Mesenchymal stem cell (in vitro differentiated cells and primary cell): ENCODE measurements at regions not wholly inside any gene's neighbourhood (a gene's known extent, or its start where the extent isn't known, plus 50 kb on each side); places are given as distances from the start of the nearest gene placed in this dataset.
"Not testable (repeated sequence)": the region's sequence is repeated elsewhere in the genome, so short reads cannot be mapped to it uniquely, and the experiment has no call there.

Experiments
- DNase-seq: peaks from one replicate; pipeline ENCODE4 v3.0.0-alpha.2; 2013
- H2AFZ ChIP-seq: one replicate; pipeline ENCODE4 v1.6.1; 2013; ENCODE audit warnings: low read depth, mild to moderate bottlenecking, control low read depth, inconsistent platforms, low read length, moderate library complexity
- H2AK5ac ChIP-seq: 2 replicates; pipeline ENCODE4 v1.6.1; 2013; ENCODE audit warnings: low read length, moderate library complexity, mild to moderate bottlenecking, inconsistent platforms; ENCODE audit not compliant: severe bottlenecking
- H2BK120ac ChIP-seq: one replicate; pipeline ENCODE4 v1.6.1; 2013; ENCODE audit warnings: low read depth, mild to moderate bottlenecking, inconsistent platforms, low read length, moderate library complexity
- H2BK12ac ChIP-seq, 2 experiments: one replicate each; pipeline ENCODE4 v1.6.1; 2013; ENCODE audit warnings: inconsistent platforms in 2 of 2, low read length in 2 of 2, mild to moderate bottlenecking in 2 of 2, moderate library complexity in 2 of 2, control low read depth in 1 of 2
- H2BK15ac ChIP-seq: one replicate; pipeline ENCODE4 v1.6.1; 2013; ENCODE audit warnings: mild to moderate bottlenecking, low read depth, inconsistent platforms; ENCODE audit not compliant: poor library complexity, severe bottlenecking
- H2BK5ac ChIP-seq: 2 replicates; pipeline ENCODE4 v1.6.1; 2013; ENCODE audit warnings: low read depth, mild to moderate bottlenecking, low read length, control low read depth, inconsistent platforms; ENCODE audit not compliant: poor library complexity, severe bottlenecking
- H3K14ac ChIP-seq, 2 experiments: one replicate each; pipeline ENCODE4 v1.6.1; 2013; ENCODE audit warnings: inconsistent platforms in 2 of 2, low read length in 2 of 2, control low read depth in 1 of 2, mild to moderate bottlenecking in 1 of 2, moderate library complexity in 1 of 2
- H3K18ac ChIP-seq, 2 experiments: one replicate each; pipeline ENCODE4 v1.6.1; 2013; ENCODE audit warnings: inconsistent platforms in 2 of 2, low read length in 2 of 2, control low read depth in 1 of 2, low read depth in 1 of 2, mild to moderate bottlenecking in 1 of 2
- H3K23ac ChIP-seq, 2 experiments: one replicate each; pipeline ENCODE4 v1.6.1; 2013; ENCODE audit warnings: inconsistent platforms in 2 of 2, low read length in 2 of 2, mild to moderate bottlenecking in 2 of 2, moderate library complexity in 2 of 2, control low read depth in 1 of 2
- H3K27ac ChIP-seq: 2 replicates; pipeline ENCODE4 v1.5.1; 2013; ENCODE audit warnings: mild to moderate bottlenecking, moderate library complexity, low read length, control low read depth, inconsistent platforms; ENCODE audit not compliant: poor library complexity, severe bottlenecking
- H3K27me3 ChIP-seq, 2 experiments: 2 replicates each; pipeline versions ENCODE4 v1.6.1 to v1.7.0; 2013; ENCODE audit warnings: low read length in 2 of 2, mild to moderate bottlenecking in 2 of 2, moderate library complexity in 2 of 2, control low read depth in 1 of 2, inconsistent platforms in 1 of 2; ENCODE audit not compliant: control insufficient read depth in 1 of 2, insufficient read depth in 1 of 2
- H3K36me3 ChIP-seq, 2 experiments: 2 replicates each; pipeline versions ENCODE4 v1.6.1 to v1.7.0; 2013; ENCODE audit warnings: low read length in 2 of 2, control low read depth in 1 of 2, inconsistent platforms in 1 of 2, low read depth in 1 of 2, mild to moderate bottlenecking in 1 of 2; ENCODE audit not compliant: insufficient read depth in 2 of 2, control insufficient read depth in 1 of 2
- H3K4ac ChIP-seq, 2 experiments: one replicate each; pipeline ENCODE4 v1.6.1; 2013; ENCODE audit warnings: inconsistent platforms in 2 of 2, low read length in 2 of 2, mild to moderate bottlenecking in 2 of 2, moderate library complexity in 2 of 2, control low read depth in 1 of 2, low read depth in 1 of 2
- H3K4me1 ChIP-seq: 2 replicates; pipeline ENCODE4 v1.6.1; 2013; ENCODE audit warnings: low read depth, low read length, control low read depth; ENCODE audit not compliant: control insufficient read depth, insufficient read depth
- H3K4me2 ChIP-seq: 2 replicates; pipeline ENCODE4 v1.6.1; 2013; ENCODE audit warnings: low read length, mild to moderate bottlenecking, inconsistent platforms; ENCODE audit not compliant: poor library complexity, severe bottlenecking
- H3K4me3 ChIP-seq, 2 experiments: 2 replicates each; pipeline versions ENCODE4 v1.5.1 to v1.7.0; 2013; ENCODE audit warnings: low read length in 2 of 2, mild to moderate bottlenecking in 2 of 2, control low read depth in 1 of 2, low read depth in 1 of 2; ENCODE audit not compliant: insufficient read depth in 1 of 2
- H3K79me1 ChIP-seq: replicated peaks from 2 replicates; pipeline ENCODE4 v1.6.1; 2013; ENCODE audit warnings: mild to moderate bottlenecking, control low read depth, low read length, inconsistent platforms; ENCODE audit not compliant: poor library complexity, severe bottlenecking
- H3K9ac ChIP-seq: 2 replicates; pipeline ENCODE4 v1.7.0; 2013; ENCODE audit warnings: mild to moderate bottlenecking, low read length, moderate library complexity
- H3K9me3 ChIP-seq: 2 replicates; pipeline ENCODE4 v1.7.0; 2013; ENCODE audit warnings: mild to moderate bottlenecking, low read length; ENCODE audit not compliant: control insufficient read depth
- H4K8ac ChIP-seq: one replicate; pipeline ENCODE4 v1.6.1; 2013; ENCODE audit warnings: inconsistent platforms, mild to moderate bottlenecking, low read length, moderate library complexity
- H4K91ac ChIP-seq: one replicate; pipeline ENCODE4 v1.6.1; 2013; ENCODE audit warnings: mild to moderate bottlenecking, low read length, inconsistent platforms
- WGBS: methylation state at CpG from one replicate; pipeline ENCODE4 v1.1.7; 2013; ENCODE audit warnings: mixed read lengths; 5-methylcytosine and 5-hydroxymethylcytosine counted together

DNA sequence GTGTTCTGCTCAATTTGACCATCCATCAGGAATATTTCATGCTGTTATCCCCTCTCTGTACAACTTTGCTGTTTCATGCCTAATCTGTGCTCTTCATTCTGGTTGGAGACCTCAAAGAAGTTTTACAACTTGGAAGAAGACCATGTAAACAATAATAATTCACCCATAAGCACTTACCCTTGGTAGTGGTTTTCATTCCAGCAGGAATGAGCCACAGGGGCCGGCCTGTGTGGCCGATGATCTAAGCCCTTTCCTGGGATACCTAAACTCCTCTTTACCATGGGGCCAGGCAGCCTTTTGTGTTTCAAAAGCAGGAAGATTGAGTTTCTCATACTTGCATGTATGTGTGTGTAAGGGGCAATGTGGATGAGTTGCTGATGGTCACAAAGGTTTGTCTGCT is 165.0 kb downstream of the FGF1 start:
- no peaks in the 10 kb centered on the region for H3K27me3 ChIP-seq
- no peak overlapping the region for H3K4ac ChIP-seq
- H3K4me3 ChIP-seq: no peak overlapping the region
- no peaks in the 10 kb centered on the region for H3K79me1 ChIP-seq
- no peaks in the 10 kb centered on the region for H3K36me3 ChIP-seq
- H3K18ac ChIP-seq: peak overlapping the region in 1 of 2 experiments; percentile 75
- peak overlapping the region; percentile 27 for H2AFZ ChIP-seq
- no peak overlapping the region for H3K4me2 ChIP-seq
- no peak overlapping the region for H2BK5ac ChIP-seq
- H3K27ac ChIP-seq: peak overlapping the region; percentile 71
- H2AK5ac ChIP-seq: no peak overlapping the region
- no peak overlapping the region for H2BK120ac ChIP-seq
- DNase-seq: peak; percentile 75
- no peak overlapping the region for H4K8ac ChIP-seq
- H2BK15ac ChIP-seq: no peak overlapping the region
- H3K14ac ChIP-seq: no peak overlapping the region
- no peak overlapping the region for H4K91ac ChIP-seq
- no peak overlapping the region for H2BK12ac ChIP-seq
- WGBS: 0% methylated on average over 2 of the region's 2 CpGs
- H3K4me1 ChIP-seq: peaks cover 2% of the 10 kb centered on the region
- H3K9me3 ChIP-seq: peaks cover 3% of the 10 kb centered on the region
- H3K9ac ChIP-seq: no peak overlapping the region
- no peak overlapping the region for H3K23ac ChIP-seq

GRCh38 chr5:142519913-142520312 is 166.0 kb downstream of the FGF1 start:
- not testable (repeated sequence) for H3K23ac ChIP-seq, H3K79me1 ChIP-seq, H3K4ac ChIP-seq, H4K91ac ChIP-seq, H3K4me1 ChIP-seq, H3K9ac ChIP-seq, H3K27me3 ChIP-seq, H3K36me3 ChIP-seq, H2BK15ac ChIP-seq, H2BK12ac ChIP-seq, H2BK5ac ChIP-seq, H2AFZ ChIP-seq, H2BK120ac ChIP-seq, DNase-seq, H3K18ac ChIP-seq, H3K9me3 ChIP-seq, H2AK5ac ChIP-seq, H3K4me2 ChIP-seq, H4K8ac ChIP-seq, H3K4me3 ChIP-seq, H3K14ac ChIP-seq, H3K27ac ChIP-seq
- WGBS: no CpG with 5 or more reads among the region's 1 CpG

DNA sequence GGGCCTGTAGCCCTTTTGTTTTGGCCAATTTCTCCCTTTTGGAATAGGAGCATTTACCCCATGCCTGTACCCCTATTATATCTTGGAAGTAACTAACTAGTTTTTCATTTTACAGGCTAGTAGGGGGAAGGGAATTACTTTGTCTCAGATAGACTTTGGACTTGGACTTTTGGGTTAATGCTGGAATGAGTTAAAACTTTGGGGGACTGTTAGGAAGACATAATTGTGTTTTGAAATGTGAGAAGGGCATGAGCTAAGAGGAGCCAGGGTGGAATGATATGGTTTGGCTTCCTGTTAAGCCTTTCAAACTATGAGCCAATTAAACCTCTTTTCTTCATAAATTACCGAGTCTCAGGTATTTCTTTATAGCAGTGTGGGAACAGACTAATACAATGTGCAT is 168.1 kb downstream of the FGF1 start:
- Histone ChIP-seq H3K27ac (no peak overlapping the region), H3K23ac (no peak overlapping the region), H4K8ac (no peak overlapping the region), H3K79me1 (no peaks in the 10 kb centered on the region), H3K14ac (no peak overlapping the region), H3K4me3 (no peak overlapping the region), H2BK120ac (no peak overlapping the region), H3K36me3 (no peaks in the 10 kb centered on the region), H2AFZ (no peak overlapping the region), H3K4me2 (no peak overlapping the region), H3K4ac (no peak overlapping the region), H2BK12ac (no peak overlapping the region), H3K9ac (no peak overlapping the region), H3K9me3 (peaks cover 3% of the 10 kb centered on the region), H3K27me3 (no peaks in the 10 kb centered on the region), H2AK5ac (no peak overlapping the region), H2BK5ac (no peak overlapping the region), H4K91ac (no peak overlapping the region), H2BK15ac (no peak overlapping the region), H3K18ac (no peak overlapping the region), H3K4me1 (peaks cover 5% of the 10 kb centered on the region)
- no CpG with 5 or more reads among the region's 1 CpG for WGBS
- no peak for DNase-seq

DNA sequence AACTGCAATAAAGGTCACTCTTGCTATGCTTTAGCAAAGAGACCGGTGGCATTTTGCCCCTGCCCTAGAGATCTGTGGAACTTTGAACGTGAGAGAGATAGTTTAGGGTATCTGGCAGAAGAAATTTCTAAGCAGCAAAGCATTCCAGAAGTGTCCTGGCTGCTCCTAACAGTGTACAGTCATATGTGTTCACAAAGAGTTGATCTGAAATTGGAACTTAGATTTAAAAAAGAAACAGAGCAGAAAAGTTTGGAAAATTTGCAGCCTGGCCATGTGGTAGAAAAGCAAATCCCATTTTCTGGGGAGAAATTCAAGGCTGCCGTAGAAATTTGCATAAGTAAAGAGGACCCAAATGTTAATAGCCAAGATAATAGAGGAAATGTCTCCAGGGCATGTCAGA is 169.2 kb downstream of the FGF1 start:
- 95% methylated on average over 3 of the region's 3 CpGs for WGBS
- H4K91ac ChIP-seq: no peak overlapping the region
- H2BK120ac ChIP-seq: no peak overlapping the region
- peaks cover 3% of the 10 kb centered on the region for H3K9me3 ChIP-seq
- DNase-seq: no peak
- no peak overlapping the region for H4K8ac ChIP-seq
- H3K79me1 ChIP-seq: no peaks in the 10 kb centered on the region
- no peak overlapping the region for H2AK5ac ChIP-seq
- no peak overlapping the region for H3K4ac ChIP-seq
- H3K36me3 ChIP-seq: no peaks in the 10 kb centered on the region
- H3K23ac ChIP-seq: no peak overlapping the region
- H3K4me3 ChIP-seq: no peak overlapping the region
- H3K9ac ChIP-seq: no peak overlapping the region
- no peak overlapping the region for H2AFZ ChIP-seq
- H3K4me1 ChIP-seq: peaks cover 11% of the 10 kb centered on the region
- no peak overlapping the region for H3K4me2 ChIP-seq
- no peak overlapping the region for H3K18ac ChIP-seq
- no peak overlapping the region for H3K27ac ChIP-seq
- no peak overlapping the region for H2BK15ac ChIP-seq
- H2BK5ac ChIP-seq: no peak overlapping the region
- H3K27me3 ChIP-seq: no peaks in the 10 kb centered on the region
- H3K14ac ChIP-seq: no peak overlapping the region
- H2BK12ac ChIP-seq: peak overlapping the region in 1 of 2 experiments; percentile 0
